GM21390 (cell line): ENCODE measurements at regions not wholly inside any gene's neighbourhood (a gene's known extent, or its start where the extent isn't known, plus 50 kb on each side); places are given as distances from the start of the nearest gene placed in this dataset.

Experiments used
- ATAC-seq: cut with Tn5 transposase; IDR thresholded peaks from one replicate; pipeline ENCODE4 v1.9.1; 2021; ENCODE audit not compliant: unreplicated experiment

- ATAC-seq = no peak
Observed at GRCh38 chr5:29779141-29779540, 1414.3 kb upstream of the CDH6 start.

GRCh38 chr5:29777373-29777772, 1416.1 kb upstream of the CDH6 start:
- no peak for ATAC-seq

- no peak for ATAC-seq
Observed at GRCh38 chr5:29770936-29771335, 1422.5 kb upstream of the CDH6 start.

- ATAC-seq = no peak
Observed at GRCh38 chr5:29769474-29769873, 1424.0 kb upstream of the CDH6 start.

- no peak for ATAC-seq
Observed at GRCh38 chr5:29758986-29759421, 1434.5 kb upstream of the CDH6 start.

GRCh38 chr5:29750453-29750852, 1443.0 kb upstream of the CDH6 start:
- no peak for ATAC-seq

GRCh38 chr5:29744618-29745017, 1448.9 kb upstream of the CDH6 start:
- no peak for ATAC-seq

GRCh38 chr5:29720954-29721353, 1472.5 kb upstream of the CDH6 start:
- no peak for ATAC-seq

- no peak for ATAC-seq
Observed at GRCh38 chr5:29719171-29719570, 1474.3 kb upstream of the CDH6 start.

GRCh38 chr5:29715167-29715566, 1478.3 kb upstream of the CDH6 start:
- ATAC-seq = no peak

GRCh38 chr5:29702875-29703274, 1490.6 kb upstream of the CDH6 start:
- ATAC-seq = no peak

- ATAC-seq = no peak
Observed at GRCh38 chr5:29701600-29701999, 1491.9 kb upstream of the CDH6 start.

- no peak for ATAC-seq
Observed at GRCh38 chr5:29697785-29698414, 1495.6 kb upstream of the CDH6 start.

- no peak for ATAC-seq
Observed at GRCh38 chr5:29697278-29697677, 1496.2 kb upstream of the CDH6 start.

GRCh38 chr5:29672678-29673077, 1520.8 kb upstream of the CDH6 start:
- no peak for ATAC-seq

- no peak for ATAC-seq
Observed at GRCh38 chr5:29662876-29663275, 1530.6 kb upstream of the CDH6 start.

- no peak for ATAC-seq
Observed at GRCh38 chr5:29654954-29655353, 1538.5 kb upstream of the CDH6 start.

- ATAC-seq = no peak
Observed at GRCh38 chr5:29649321-29649720, 1544.2 kb upstream of the CDH6 start.

- ATAC-seq = no peak
Observed at GRCh38 chr5:29642601-29643000, 1550.9 kb upstream of the CDH6 start.

- ATAC-seq = no peak
Observed at GRCh38 chr5:29614206-29614605, 1579.3 kb upstream of the CDH6 start.

- no peak for ATAC-seq
Observed at GRCh38 chr5:29588236-29588635, 1605.2 kb upstream of the CDH6 start.

GRCh38 chr5:29587832-29588231, 1605.7 kb upstream of the CDH6 start:
- ATAC-seq = no peak

- no peak for ATAC-seq
Observed at GRCh38 chr5:29568028-29568427, 1625.5 kb upstream of the CDH6 start.
